Glutamatergic neuron (in vitro differentiated cells): ENCODE measurements at regions not wholly inside any gene's neighbourhood (a gene's known extent, or its start where the extent isn't known, plus 50 kb on each side); places are given as distances from the start of the nearest gene placed in this dataset.
"Not testable (repeated sequence)": the region's sequence is repeated elsewhere in the genome, so short reads cannot be mapped to it uniquely, and the experiment has no call there.

ENCODE experiments used
- DNase-seq: peaks from one replicate; pipeline ENCODE4 v3.0.0; 2022
- H3K27ac Mint-ChIP-seq: one replicate; pipeline ENCODE4 v1.8.0; 2020; ENCODE audit warnings: mild to moderate bottlenecking, mixed read lengths, inconsistent platforms; ENCODE audit not compliant: unreplicated experiment
- H3K27me3 Mint-ChIP-seq: one replicate; pipeline ENCODE4 v1.8.0; 2020; ENCODE audit warnings: mild to moderate bottlenecking, moderate library complexity, mixed read lengths, inconsistent platforms; ENCODE audit not compliant: unreplicated experiment
- H3K36me3 Mint-ChIP-seq: one replicate; pipeline ENCODE4 v1.8.0; 2020; ENCODE audit warnings: mild to moderate bottlenecking, mixed read lengths, inconsistent platforms; ENCODE audit not compliant: unreplicated experiment
- H3K4me1 Mint-ChIP-seq: one replicate; pipeline ENCODE4 v1.8.0; 2020; ENCODE audit warnings: mild to moderate bottlenecking, low read depth, mixed read lengths, inconsistent platforms; ENCODE audit not compliant: unreplicated experiment
- H3K4me3 Mint-ChIP-seq: one replicate; pipeline ENCODE4 v1.8.0; 2020; ENCODE audit warnings: mild to moderate bottlenecking, mixed read lengths, inconsistent platforms; ENCODE audit not compliant: unreplicated experiment
- H3K9me3 Mint-ChIP-seq: one replicate; pipeline ENCODE4 v1.8.0; 2020; ENCODE audit warnings: mild to moderate bottlenecking, moderate library complexity, mixed read lengths, inconsistent platforms; ENCODE audit not compliant: unreplicated experiment
- TF ChIP-seq, protein P1 (sequence below): fragments of 200-600 bp; sonication (generic); IDR thresholded peaks from one replicate; pipeline ENCODE4 v1.5.0; 2021; ENCODE audit not compliant: partially characterized antibody, unreplicated experiment

DNA sequence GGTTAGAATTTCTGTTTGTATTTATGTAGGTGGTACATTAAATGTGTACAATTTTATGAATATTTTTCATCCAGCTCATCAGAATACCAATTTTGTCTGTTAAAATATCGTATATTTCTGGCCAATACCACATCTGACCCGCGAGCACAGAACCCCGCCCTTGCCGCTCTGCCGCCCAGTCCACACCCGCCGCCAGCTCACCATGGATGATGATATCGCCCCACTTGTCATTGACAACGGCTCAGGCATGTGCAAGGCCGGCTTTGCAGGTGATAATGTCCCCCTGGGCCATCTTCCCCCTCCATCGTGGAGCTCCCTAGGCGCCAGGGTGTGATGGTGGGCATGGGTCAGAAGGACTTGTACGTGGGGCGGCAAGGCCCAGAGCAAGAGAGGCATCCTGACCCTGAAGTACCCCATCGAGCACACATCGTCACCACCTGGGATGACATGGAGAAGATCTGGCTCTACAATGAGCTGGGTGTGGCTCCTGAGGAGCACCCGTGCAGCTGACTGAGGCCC, 153.2 kb downstream of the CAVIN4 start:
- Mint-ChIP-seq H3K4me3 (no peak overlapping the region), H3K9me3 (no peaks in the 10 kb centered on the region), H3K27ac (no peak overlapping the region), H3K36me3 (no peaks in the 10 kb centered on the region), H3K27me3 (peaks cover 3% of the 10 kb centered on the region), H3K4me1 (no peaks in the 10 kb centered on the region)
- TF ChIP-seq, protein P1, sequence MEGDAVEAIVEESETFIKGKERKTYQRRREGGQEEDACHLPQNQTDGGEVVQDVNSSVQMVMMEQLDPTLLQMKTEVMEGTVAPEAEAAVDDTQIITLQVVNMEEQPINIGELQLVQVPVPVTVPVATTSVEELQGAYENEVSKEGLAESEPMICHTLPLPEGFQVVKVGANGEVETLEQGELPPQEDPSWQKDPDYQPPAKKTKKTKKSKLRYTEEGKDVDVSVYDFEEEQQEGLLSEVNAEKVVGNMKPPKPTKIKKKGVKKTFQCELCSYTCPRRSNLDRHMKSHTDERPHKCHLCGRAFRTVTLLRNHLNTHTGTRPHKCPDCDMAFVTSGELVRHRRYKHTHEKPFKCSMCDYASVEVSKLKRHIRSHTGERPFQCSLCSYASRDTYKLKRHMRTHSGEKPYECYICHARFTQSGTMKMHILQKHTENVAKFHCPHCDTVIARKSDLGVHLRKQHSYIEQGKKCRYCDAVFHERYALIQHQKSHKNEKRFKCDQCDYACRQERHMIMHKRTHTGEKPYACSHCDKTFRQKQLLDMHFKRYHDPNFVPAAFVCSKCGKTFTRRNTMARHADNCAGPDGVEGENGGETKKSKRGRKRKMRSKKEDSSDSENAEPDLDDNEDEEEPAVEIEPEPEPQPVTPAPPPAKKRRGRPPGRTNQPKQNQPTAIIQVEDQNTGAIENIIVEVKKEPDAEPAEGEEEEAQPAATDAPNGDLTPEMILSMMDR: no peak
- DNase-seq: no peak

DNA sequence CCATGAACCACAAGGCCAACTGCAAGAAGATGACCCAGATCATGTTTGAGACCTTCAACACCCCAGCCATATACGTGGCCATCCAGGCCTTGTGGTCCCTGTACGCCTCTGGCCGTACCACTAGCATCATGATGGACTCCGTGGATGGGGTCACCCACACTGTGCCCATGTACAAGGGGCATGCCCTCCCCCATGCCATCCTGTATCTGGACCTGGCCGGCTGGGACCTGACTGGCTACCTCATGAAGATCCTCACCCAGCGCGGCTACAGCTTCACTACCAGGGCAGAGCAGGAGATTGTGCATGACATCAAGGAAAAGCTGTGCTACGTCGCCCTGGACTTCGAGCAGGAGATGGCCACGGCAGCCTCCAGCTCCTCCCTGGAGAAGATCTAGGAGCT, 153.7 kb downstream of the CAVIN4 start:
- TF ChIP-seq, protein P1: no peak
- Mint-ChIP-seq H3K4me1 (no peaks in the 10 kb centered on the region), H3K27ac (no peak overlapping the region), H3K36me3 (no peaks in the 10 kb centered on the region), H3K27me3 (peaks cover 3% of the 10 kb centered on the region), H3K4me3 (no peak overlapping the region), H3K9me3 (no peaks in the 10 kb centered on the region)
- no peak for DNase-seq

DNA sequence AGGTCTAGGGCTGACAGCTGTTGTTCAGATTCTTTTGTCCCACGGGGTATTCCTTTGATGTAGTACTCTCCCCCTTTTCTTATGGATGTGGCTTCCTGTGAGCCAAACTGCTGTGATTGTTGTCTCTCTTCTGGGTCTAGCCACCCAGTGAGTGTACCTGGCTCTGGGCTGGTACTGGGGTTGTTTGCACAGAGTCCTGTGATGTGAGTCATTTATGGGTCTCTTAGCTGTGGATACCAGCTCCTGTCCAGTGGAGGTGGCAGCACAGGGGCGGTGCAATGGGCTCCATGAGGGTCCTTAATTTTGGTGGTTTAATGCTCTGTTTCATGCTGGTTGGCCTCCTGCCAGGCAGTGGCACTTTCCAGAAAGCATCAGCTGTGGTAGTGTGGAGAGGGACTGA, 161.3 kb downstream of the CAVIN4 start:
- TF ChIP-seq, protein P1: no peak
- DNase-seq: no peak
- H3K9me3 Mint-ChIP-seq: peaks cover 2% of the 10 kb centered on the region
- H3K4me3 Mint-ChIP-seq: no peak overlapping the region
- no peaks in the 10 kb centered on the region for H3K36me3 Mint-ChIP-seq
- no peak overlapping the region for H3K27ac Mint-ChIP-seq
- H3K4me1 Mint-ChIP-seq: no peaks in the 10 kb centered on the region
- H3K27me3 Mint-ChIP-seq: peaks cover 3% of the 10 kb centered on the region

DNA sequence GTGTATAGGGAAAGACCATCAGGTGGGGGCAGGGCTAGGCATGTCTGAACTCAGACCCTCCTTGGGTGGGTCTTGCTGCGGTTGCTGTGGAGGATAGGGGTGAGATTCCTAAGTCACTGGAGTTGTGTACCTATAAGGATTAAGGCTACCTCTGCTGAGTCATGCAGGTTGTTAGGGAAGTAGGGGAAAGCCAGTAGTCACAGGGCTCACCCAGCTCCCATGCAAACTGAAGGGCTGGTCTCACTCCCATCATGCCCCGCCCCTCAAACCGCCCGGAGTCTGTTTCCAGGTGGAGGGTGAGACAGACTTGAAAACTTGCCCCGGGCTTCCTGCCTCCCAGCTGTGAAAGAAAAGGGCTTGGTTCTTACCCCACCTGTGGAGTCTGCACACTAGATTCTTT, 161.8 kb downstream of the CAVIN4 start:
- Mint-ChIP-seq H3K27ac (no peak overlapping the region), H3K4me3 (no peak overlapping the region), H3K9me3 (peaks cover 2% of the 10 kb centered on the region), H3K36me3 (no peaks in the 10 kb centered on the region), H3K27me3 (peaks cover 2% of the 10 kb centered on the region), H3K4me1 (no peaks in the 10 kb centered on the region)
- TF ChIP-seq, protein P1: no peak
- no peak for DNase-seq

DNA sequence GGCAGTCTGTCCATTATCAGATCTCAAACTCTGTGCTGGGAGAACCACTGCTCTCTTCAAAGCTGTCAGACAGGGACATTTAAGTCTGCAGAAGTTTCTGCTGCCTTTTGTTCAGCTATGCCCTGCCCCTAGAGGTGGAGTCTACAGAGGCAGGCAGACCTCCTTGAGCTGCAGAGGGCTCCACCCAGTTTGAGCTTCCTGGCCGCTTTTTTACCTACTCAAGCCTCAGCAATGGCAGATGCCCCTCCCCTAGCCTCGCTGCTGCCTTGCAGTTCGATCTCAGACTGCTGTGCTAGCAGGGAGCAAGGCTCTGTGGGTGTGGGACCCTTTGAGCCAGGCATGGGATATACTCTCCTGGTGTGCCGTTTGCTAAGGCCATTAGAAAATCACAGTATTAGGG, 171.1 kb downstream of the CAVIN4 start:
- H3K27me3 Mint-ChIP-seq, H3K36me3 Mint-ChIP-seq, H3K9me3 Mint-ChIP-seq, H3K4me3 Mint-ChIP-seq, H3K27ac Mint-ChIP-seq, H3K4me1 Mint-ChIP-seq, DNase-seq: not testable (repeated sequence)

DNA sequence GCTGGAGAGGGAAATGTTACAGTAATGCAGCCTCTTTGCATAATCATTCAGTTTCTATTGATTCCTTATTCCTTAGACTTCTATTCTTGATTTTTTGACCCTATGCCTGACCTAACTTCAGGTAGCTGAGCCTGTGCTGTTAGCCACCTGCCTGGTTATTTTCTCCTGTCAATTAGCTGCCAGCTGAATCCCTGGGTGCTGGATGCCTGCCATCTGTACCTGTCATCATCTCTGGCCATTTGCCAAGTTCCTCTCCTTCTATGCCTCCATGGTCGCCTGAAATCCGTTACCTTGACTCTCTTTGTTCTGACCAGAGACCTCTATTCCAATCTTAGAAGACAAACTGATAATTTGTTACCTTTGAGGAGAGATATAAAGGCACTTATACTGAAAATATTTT, 178.3 kb downstream of the CAVIN4 start:
- H3K27ac Mint-ChIP-seq: no peak overlapping the region
- H3K27me3 Mint-ChIP-seq: no peaks in the 10 kb centered on the region
- H3K36me3 Mint-ChIP-seq: no peaks in the 10 kb centered on the region
- TF ChIP-seq, protein P1: no peak
- no peaks in the 10 kb centered on the region for H3K9me3 Mint-ChIP-seq
- no peak overlapping the region for H3K4me3 Mint-ChIP-seq
- DNase-seq: no peak
- H3K4me1 Mint-ChIP-seq: no peaks in the 10 kb centered on the region
